IMR-90 (cell line): ENCODE measurements at regions not wholly inside any gene's neighbourhood (a gene's known extent, or its start where the extent isn't known, plus 50 kb on each side); places are given as distances from the start of the nearest gene placed in this dataset.

ENCODE experiments used
- ATAC-seq: fragments of 200-7000 bp; cut with Tn5 transposase; 2 replicates; pipeline ENCODE4 v1.9.1; 2020; ENCODE audit warnings: low read depth, mild to moderate bottlenecking, moderate library complexity
- BruUV-seq: library from RNA; stranded (reverse); fragments of 400-500 nt; replicated peaks from 2 replicates; lab custom pipeline; 2021; lab: Mats Ljungman, UMichigan
- CTCF ChIA-PET: fragments of 300-600 bp; formaldehyde crosslinking; extraction: SDS; loops from one replicate; lab custom pipeline; 2021; ENCODE audit warnings: antibody characterized with exemption; lab: Yijun Ruan, JAX
- POLR2A ChIA-PET: fragments of 300-600 bp; sonication (Branson Sonifier 250); formaldehyde crosslinking; loops from one replicate; lab custom pipeline; 2022; ENCODE audit warnings: antibody characterized with exemption; ENCODE audit not compliant: unreplicated experiment; lab: Charles Lee
- DNase-seq: peaks from one replicate; pipeline ENCODE4 v3.0.0; 2013
- H2AFZ ChIP-seq: replicated peaks from 2 replicates; pipeline ENCODE3; 2013; ENCODE audit warnings: low read length, mild to moderate bottlenecking; ENCODE audit not compliant: poor library complexity
- H2AK5ac ChIP-seq: 2 replicates; pipeline ENCODE4 v1.6.1; 2013; ENCODE audit warnings: low read depth, low read length, inconsistent platforms
- H2AK9ac ChIP-seq: replicated peaks from 2 replicates; pipeline ENCODE3; 2013; ENCODE audit warnings: mild to moderate bottlenecking, low read depth, low read length, moderate library complexity; ENCODE audit not compliant: poor library complexity
- H2BK120ac ChIP-seq: 2 replicates; pipeline ENCODE4 v1.6.1; 2013; ENCODE audit warnings: low read depth, low read length, inconsistent platforms
- H2BK15ac ChIP-seq: 3 replicates; pipeline ENCODE4 v1.6.1; 2013; ENCODE audit warnings: low read depth, low read length, inconsistent platforms
- H2BK20ac ChIP-seq: 2 replicates; pipeline ENCODE4 v1.6.1; 2013; ENCODE audit warnings: low read depth, mild to moderate bottlenecking, inconsistent platforms, low read length, moderate library complexity
- H2BK5ac ChIP-seq: 2 replicates; pipeline ENCODE4 v1.6.1; 2013; ENCODE audit warnings: mild to moderate bottlenecking, low read depth, low read length, inconsistent platforms; ENCODE audit not compliant: poor library complexity, severe bottlenecking
- H3K14ac ChIP-seq: replicated peaks from 2 replicates; pipeline ENCODE4 v1.6.1; 2013; ENCODE audit warnings: low read depth, low read length, inconsistent platforms
- H3K18ac ChIP-seq: 2 replicates; pipeline ENCODE4 v1.6.1; 2013; ENCODE audit warnings: low read depth, low read length, control low read depth
- H3K23ac ChIP-seq: 2 replicates; pipeline ENCODE4 v1.6.1; 2013; ENCODE audit warnings: low read depth, low read length, inconsistent platforms
- H3K27ac ChIP-seq: 2 replicates; pipeline ENCODE4 v1.5.1; 2013; ENCODE audit warnings: mild to moderate bottlenecking, control low read depth, low read length; ENCODE audit not compliant: insufficient read depth
- H3K27me3 ChIP-seq: 2 replicates; pipeline ENCODE4 v1.6.1; 2013; ENCODE audit warnings: low read length; ENCODE audit not compliant: control insufficient read depth, insufficient read depth
- H3K36me3 ChIP-seq: 2 replicates; pipeline ENCODE4 v1.6.1; 2013; ENCODE audit warnings: low read length, mixed read lengths; ENCODE audit not compliant: control insufficient read depth, insufficient read depth
- H3K4ac ChIP-seq: 2 replicates; pipeline ENCODE4 v1.6.1; 2013; ENCODE audit warnings: low read depth, low read length, inconsistent platforms
- H3K4me1 ChIP-seq: 2 replicates; pipeline ENCODE4 v1.6.1; 2013; ENCODE audit warnings: low read length, mixed read lengths; ENCODE audit not compliant: control insufficient read depth, insufficient read depth
- H3K4me2 ChIP-seq: 2 replicates; pipeline ENCODE4 v1.6.1; 2013; ENCODE audit warnings: low read depth, mild to moderate bottlenecking, control low read depth, low read length, moderate library complexity
- H3K4me3 ChIP-seq: 2 replicates; pipeline ENCODE4 v1.5.1; 2013; ENCODE audit warnings: low read depth, mild to moderate bottlenecking, control low read depth, low read length, moderate library complexity; ENCODE audit not compliant: insufficient read depth
- H3K56ac ChIP-seq: 2 replicates; pipeline ENCODE4 v1.6.1; 2013; ENCODE audit warnings: low read length, inconsistent platforms; ENCODE audit not compliant: insufficient read depth; ENCODE audit errors: extremely low read depth
- H3K79me1 ChIP-seq, 2 experiments: 2 replicates each; pipeline ENCODE4 v1.6.1; 2013; ENCODE audit warnings: low read length in 2 of 2, inconsistent platforms in 1 of 2, low read depth in 1 of 2
- H3K9ac ChIP-seq: 2 replicates; pipeline ENCODE4 v1.6.1; 2013; ENCODE audit warnings: low read depth, low read length, control low read depth
- H3K9me1 ChIP-seq: 2 replicates; pipeline ENCODE4 v1.6.1; 2013; ENCODE audit warnings: low read length, inconsistent platforms; ENCODE audit not compliant: insufficient read depth
- H3K9me3 ChIP-seq: 2 replicates; pipeline ENCODE4 v1.6.1; 2013; ENCODE audit warnings: low read length; ENCODE audit not compliant: control insufficient read depth, insufficient read depth
- H4K20me1 ChIP-seq: 2 replicates; pipeline ENCODE4 v1.6.1; 2013; ENCODE audit warnings: low read length, inconsistent platforms; ENCODE audit not compliant: insufficient read depth
- H4K5ac ChIP-seq: 2 replicates; pipeline ENCODE4 v1.6.1; 2013; ENCODE audit warnings: mild to moderate bottlenecking, low read depth, low read length, control low read depth
- H4K8ac ChIP-seq, 2 experiments: 2 replicates each; pipeline ENCODE4 v1.6.1; 2013; ENCODE audit warnings: low read depth in 2 of 2, low read length in 2 of 2, control low read depth in 1 of 2, inconsistent platforms in 1 of 2
- H4K91ac ChIP-seq: 2 replicates; pipeline ENCODE4 v1.6.1; 2013; ENCODE audit warnings: low read depth, low read length, inconsistent platforms; ENCODE audit not compliant: insufficient read depth
- CHD1 ChIP-seq: IDR thresholded peaks from 2 replicates; pipeline ENCODE4 v1.6.1; 2012; ENCODE audit warnings: low read depth, low read length, improper control_type of control experiment
- FOS ChIP-seq: fragments of 150-350 bp; IDR thresholded peaks from 2 replicates; pipeline ENCODE4 v1.6.1; 2016; ENCODE audit warnings: low read depth, low read length
- NFE2L2 ChIP-seq: fragments of 150-350 bp; IDR thresholded peaks from 2 replicates; pipeline ENCODE4 v1.6.1; 2016; ENCODE audit warnings: low read depth, mild to moderate bottlenecking, low read length
- RAD21 ChIP-seq: IDR thresholded peaks from 2 replicates; pipeline ENCODE4 v1.6.1; 2012; ENCODE audit warnings: low read length, improper control_type of control experiment
- SMC3 ChIP-seq: fragments of 150-350 bp; IDR thresholded peaks from 2 replicates; pipeline ENCODE4 v1.6.1; 2016; ENCODE audit warnings: low read depth, mild to moderate bottlenecking, antibody characterized with exemption, low read length, moderate library complexity
- dilution Hi-C: fragments of 300-500 bp; cut with HindIII; formaldehyde crosslinking; loops from one replicate; pipeline ENCODE4 v1.14.3; 2018; ENCODE audit warnings: low sequenced_read_pairs; ENCODE audit not compliant: unreplicated experiment
- in situ Hi-C: fragments of 300-500 bp; cut with MboI; formaldehyde crosslinking; loops from 3 replicates; pipeline ENCODE4 v1.14.3; 2019; ENCODE audit warnings: low sequenced_read_pairs, inconsistent platforms, mixed read lengths
- intact Hi-C: fragments of 100-400 bp; cut with micrococcal nuclease; formaldehyde crosslinking; loops from 2 replicates; pipeline ENCODE4 v1.10.0; 2022
- TF ChIP-seq, protein P1 (sequence below): conservative IDR thresholded peaks from 2 replicates; pipeline ENCODE4 v1.5.1; 2012; ENCODE audit warnings: mild to moderate bottlenecking, low read depth, low read length, improper control_type of control experiment

DNA sequence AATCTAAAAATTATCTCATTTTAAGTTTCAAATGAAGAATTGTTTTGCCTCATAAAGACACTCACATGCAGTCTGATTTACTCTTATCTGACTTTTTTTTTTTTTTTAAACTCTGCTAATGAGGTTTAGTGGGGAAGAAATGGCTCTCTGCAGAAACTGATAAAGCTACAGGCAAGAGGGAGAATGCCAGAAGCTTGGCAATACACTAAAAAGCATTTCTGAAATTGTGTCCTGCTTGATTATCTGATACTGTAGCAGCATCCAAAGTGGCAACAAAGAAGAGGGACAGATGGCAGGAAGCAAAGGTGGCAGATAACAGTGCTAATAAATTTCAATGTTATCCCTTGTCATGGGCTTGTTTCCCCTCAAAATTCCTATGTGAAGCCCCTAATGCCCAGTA is 1744.9 kb downstream of the NCAM2 start:
- H3K9ac ChIP-seq: no peak overlapping the region
- in situ Hi-C loops (no loop called here), intact Hi-C loops (no loop called here), dilution Hi-C loops (no loop called here)
- H4K8ac ChIP-seq: no peak overlapping the region
- H3K14ac ChIP-seq: no peak overlapping the region
- POLR2A ChIA-PET: no interaction called here
- H4K5ac ChIP-seq: no peak overlapping the region
- no peak overlapping the region for H2AK5ac ChIP-seq
- no peak overlapping the region for H3K56ac ChIP-seq
- H3K4ac ChIP-seq: no peak overlapping the region
- H3K36me3 ChIP-seq: no peaks in the 10 kb centered on the region
- no peak overlapping the region for H2BK15ac ChIP-seq
- no peaks in the 10 kb centered on the region for H3K9me1 ChIP-seq
- H3K23ac ChIP-seq: no peak overlapping the region
- no peak overlapping the region for H3K18ac ChIP-seq
- DNase-seq (no peak), ATAC-seq (no peak)
- no peak overlapping the region for H2BK5ac ChIP-seq
- H3K4me2 ChIP-seq: no peak overlapping the region
- H4K91ac ChIP-seq: no peak overlapping the region
- no peaks in the 10 kb centered on the region for H4K20me1 ChIP-seq
- no peak overlapping the region for H3K27ac ChIP-seq
- H3K4me3 ChIP-seq: no peak overlapping the region
- no peaks in the 10 kb centered on the region for H3K79me1 ChIP-seq
- no peaks in the 10 kb centered on the region for H3K4me1 ChIP-seq
- no peak overlapping the region for H2AK9ac ChIP-seq
- CTCF ChIA-PET: interaction anchor here (0.6 kb wide), 1 partner anchor 1057 kb away, joined by 3 read pairs; no protein-coding TSS in a partner anchor
- no peak overlapping the region for H2AFZ ChIP-seq
- no TSS peak for BruUV-seq
- H2BK20ac ChIP-seq: no peak overlapping the region
- H2BK120ac ChIP-seq: no peak overlapping the region
- no peaks in the 10 kb centered on the region for H3K27me3 ChIP-seq
- H3K9me3 ChIP-seq: peaks cover 5% of the 10 kb centered on the region
- TF ChIP-seq, protein P1, sequence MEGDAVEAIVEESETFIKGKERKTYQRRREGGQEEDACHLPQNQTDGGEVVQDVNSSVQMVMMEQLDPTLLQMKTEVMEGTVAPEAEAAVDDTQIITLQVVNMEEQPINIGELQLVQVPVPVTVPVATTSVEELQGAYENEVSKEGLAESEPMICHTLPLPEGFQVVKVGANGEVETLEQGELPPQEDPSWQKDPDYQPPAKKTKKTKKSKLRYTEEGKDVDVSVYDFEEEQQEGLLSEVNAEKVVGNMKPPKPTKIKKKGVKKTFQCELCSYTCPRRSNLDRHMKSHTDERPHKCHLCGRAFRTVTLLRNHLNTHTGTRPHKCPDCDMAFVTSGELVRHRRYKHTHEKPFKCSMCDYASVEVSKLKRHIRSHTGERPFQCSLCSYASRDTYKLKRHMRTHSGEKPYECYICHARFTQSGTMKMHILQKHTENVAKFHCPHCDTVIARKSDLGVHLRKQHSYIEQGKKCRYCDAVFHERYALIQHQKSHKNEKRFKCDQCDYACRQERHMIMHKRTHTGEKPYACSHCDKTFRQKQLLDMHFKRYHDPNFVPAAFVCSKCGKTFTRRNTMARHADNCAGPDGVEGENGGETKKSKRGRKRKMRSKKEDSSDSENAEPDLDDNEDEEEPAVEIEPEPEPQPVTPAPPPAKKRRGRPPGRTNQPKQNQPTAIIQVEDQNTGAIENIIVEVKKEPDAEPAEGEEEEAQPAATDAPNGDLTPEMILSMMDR: no peak
- TF ChIP-seq NFE2L2 (no peak), RAD21 (no peak), SMC3 (no peak), FOS (no peak), CHD1 (no peak)
